ENCODE measurements at regions not wholly inside any gene's neighbourhood (a gene's known extent, or its start where the extent isn't known, plus 50 kb on each side); places are given as distances from the start of the nearest gene placed in this dataset.
A peak's percentile ranks its signal among the peaks of the same experiment; 100 is the strongest.

- no peak for ATAC-seq (ENCODE audit: poor library complexity)
- intact Hi-C loops (cut with DNase I): no loop called here
- peak; percentile 82 for DNase-seq
These were observed 54.6 kb downstream of the ZFP36L2 start for GRCh38 chr2:43171789-43172188.

- DNase-seq (peak; percentile 53), ATAC-seq (ENCODE audit: poor library complexity) (no peak)
- intact Hi-C loops (cut with DNase I): no loop called here
These were observed 55.9 kb downstream of the ZFP36L2 start for GRCh38 chr2:43170405-43171105.

- intact Hi-C loops (cut with DNase I): no loop called here
- peak; percentile 7 for ATAC-seq (ENCODE audit: poor library complexity)
These were observed 56.4 kb downstream of the ZFP36L2 start for GRCh38 chr2:43169987-43170386.

GRCh38 chr2:43169099-43169945 lies 57.1 kb downstream of the ZFP36L2 start:
- intact Hi-C loops (cut with DNase I): no loop called here
- DNase-seq (peak; percentile 61), ATAC-seq (ENCODE audit: poor library complexity) (peak; percentile 45)

More at GRCh38 chr2:43169987-43170386, 56.4 kb downstream of the ZFP36L2 start:
- peak; percentile 61 for DNase-seq

- intact Hi-C loops (cut with DNase I): no loop called here
- ATAC-seq (ENCODE audit: poor library complexity): no peak
These were observed 58.4 kb downstream of the ZFP36L2 start for GRCh38 chr2:43168016-43168369.

GRCh38 chr2:43165378-43166069 lies 60.9 kb downstream of the ZFP36L2 start:
- ATAC-seq (ENCODE audit: poor library complexity) (no peak), DNase-seq (no peak)
- intact Hi-C loops (cut with DNase I): no loop called here

More at GRCh38 chr2:43168016-43168369, 58.4 kb downstream of the ZFP36L2 start:
- no peak for DNase-seq

- ATAC-seq (ENCODE audit: poor library complexity) (no peak), DNase-seq (no peak)
- intact Hi-C loops (cut with DNase I): no loop called here
These were observed 61.7 kb downstream of the ZFP36L2 start for GRCh38 chr2:43164686-43165085.

- ATAC-seq (ENCODE audit: poor library complexity) (no peak), DNase-seq (no peak)
- intact Hi-C loops (cut with DNase I): no loop called here
These were observed 62.7 kb downstream of the ZFP36L2 start for GRCh38 chr2:43163584-43164270.

- DNase-seq (no peak), ATAC-seq (ENCODE audit: poor library complexity) (no peak)
- intact Hi-C loops (cut with DNase I): no loop called here
These were observed 64.0 kb downstream of the ZFP36L2 start for GRCh38 chr2:43162511-43162776.

GRCh38 chr2:43161650-43162510 lies 64.5 kb downstream of the ZFP36L2 start:
- intact Hi-C loops (cut with DNase I): no loop called here
- peak; percentile 16 for ATAC-seq (ENCODE audit: poor library complexity)
- DNase-seq: no peak

- intact Hi-C loops (cut with DNase I): no loop called here
- ATAC-seq (ENCODE audit: poor library complexity) (no peak), DNase-seq (no peak)
These were observed 65.6 kb downstream of the ZFP36L2 start for GRCh38 chr2:43160778-43161177.

- intact Hi-C loops (cut with DNase I): no loop called here
- no peak for DNase-seq
- ATAC-seq (ENCODE audit: poor library complexity): no peak
These were observed 66.6 kb downstream of the ZFP36L2 start for GRCh38 chr2:43159797-43160196.

- intact Hi-C loops (cut with DNase I): no loop called here
- DNase-seq (peak; percentile 76), ATAC-seq (ENCODE audit: poor library complexity) (peak; percentile 50)
These were observed 68.0 kb downstream of the ZFP36L2 start for GRCh38 chr2:43158259-43158880.

- no peak for ATAC-seq (ENCODE audit: poor library complexity)
- intact Hi-C loops (cut with DNase I): no loop called here
These were observed 68.7 kb downstream of the ZFP36L2 start for GRCh38 chr2:43157506-43158246.

GRCh38 chr2:43155851-43156411 lies 70.5 kb downstream of the ZFP36L2 start:
- no peak for DNase-seq

More at GRCh38 chr2:43157506-43158246, 68.7 kb downstream of the ZFP36L2 start:
- no peak for DNase-seq

GRCh38 chr2:43154685-43155084 lies 71.7 kb downstream of the ZFP36L2 start:
- intact Hi-C loops (cut with DNase I): no loop called here
- no peak for ATAC-seq (ENCODE audit: poor library complexity)
- no peak for DNase-seq

More at GRCh38 chr2:43155851-43156411, 70.5 kb downstream of the ZFP36L2 start:
- no peak for ATAC-seq (ENCODE audit: poor library complexity)
- intact Hi-C loops (cut with DNase I): no loop called here

Measured in Right ventricle myocardium superior (tissue), 1 donor.